ENCODE measurements at regions not wholly inside any gene's neighbourhood (a gene's known extent, or its start where the extent isn't known, plus 50 kb on each side); places are given as distances from the start of the nearest gene placed in this dataset.

GRCh38 chrX:44415639-44416386 is 72.3 kb upstream of the EFHC2 start:
- TF ChIP-seq POLR2A (IDR thresholded peaks at IDR 0.05) (no peak), CTCF (IDR thresholded peaks at IDR 0.05) (no peak)
